ENCODE measurements at regions not wholly inside any gene's neighbourhood (a gene's known extent, or its start where the extent isn't known, plus 50 kb on each side); places are given as distances from the start of the nearest gene placed in this dataset.

GRCh38 chr2:479031-479430 is 191.1 kb upstream of the ALKAL2 start:
- no peaks in the 10 kb centered on the region for H3K79me2 ChIP-seq (ENCODE audit: insufficient read depth, low read length)
- H4K20me1 ChIP-seq (ENCODE audit: insufficient read depth, low read length) = no peaks in the 10 kb centered on the region
- H3K27me3 ChIP-seq (ENCODE audit: insufficient read depth, low read length, poor library complexity) = peaks cover 9% of the 10 kb centered on the region
- no peaks in the 10 kb centered on the region for H3K36me3 ChIP-seq (ENCODE audit: insufficient read depth, low read length)
- H3K4me3 ChIP-seq (ENCODE audit: low read depth in 1 of 2, low read length in 2 of 2) = no peak overlapping the region
- TF ChIP-seq EZH2 (IDR thresholded peaks at IDR 0.05; ENCODE audit: borderline replicate concordance, low read depth, low read length, severe bottlenecking) (no peak), CTCF (IDR thresholded peaks at IDR 0.05; ENCODE audit: borderline replicate concordance, extremely low read depth, low read length, poor library complexity, severe bottlenecking) (no peak)
- H2AFZ ChIP-seq (ENCODE audit: low read depth, low read length) = no peak overlapping the region
- H3K4me2 ChIP-seq (ENCODE audit: insufficient read depth, low read length) = no peak overlapping the region
- H3K4me1 ChIP-seq (ENCODE audit: insufficient read depth, low read length) = no peaks in the 10 kb centered on the region
- ATAC-seq (ENCODE audit: insufficient read depth, low read depth) (no peak), DNase-seq (no peak)
- no peak overlapping the region for H3K9ac ChIP-seq (ENCODE audit: low read depth, low read length)
- no peaks in the 10 kb centered on the region for H3K9me3 ChIP-seq (ENCODE audit: insufficient read depth, low read length, severe bottlenecking)
- H3K27ac ChIP-seq (ENCODE audit: low read length) = no peak overlapping the region

- Histone ChIP-seq H3K36me3 (ENCODE audit: insufficient read depth, low read length) (no peaks in the 10 kb centered on the region), H3K4me2 (ENCODE audit: insufficient read depth, low read length) (no peak overlapping the region), H3K4me1 (ENCODE audit: insufficient read depth, low read length) (no peaks in the 10 kb centered on the region), H3K27ac (ENCODE audit: low read length) (no peak overlapping the region), H3K79me2 (ENCODE audit: insufficient read depth, low read length) (no peaks in the 10 kb centered on the region), H4K20me1 (ENCODE audit: insufficient read depth, low read length) (no peaks in the 10 kb centered on the region), H3K4me3 (ENCODE audit: low read depth in 1 of 2, low read length in 2 of 2) (no peak overlapping the region), H3K27me3 (ENCODE audit: insufficient read depth, low read length, poor library complexity) (no peaks in the 10 kb centered on the region), H3K9me3 (ENCODE audit: insufficient read depth, low read length, severe bottlenecking) (no peaks in the 10 kb centered on the region), H3K9ac (ENCODE audit: low read depth, low read length) (no peak overlapping the region), H2AFZ (ENCODE audit: low read depth, low read length) (no peak overlapping the region)
- ATAC-seq (ENCODE audit: insufficient read depth, low read depth) (no peak), DNase-seq (no peak)
- no peak for TF ChIP-seq EZH2 (IDR thresholded peaks at IDR 0.05; ENCODE audit: borderline replicate concordance, low read depth, low read length, severe bottlenecking)
- TF ChIP-seq CTCF (IDR thresholded peaks at IDR 0.05; ENCODE audit: borderline replicate concordance, extremely low read depth, low read length, poor library complexity, severe bottlenecking) = no peak
Measured at GRCh38 chr2:471560-471959, 183.7 kb upstream of the ALKAL2 start.

GRCh38 chr2:469514-469913 is 181.6 kb upstream of the ALKAL2 start:
- no peak overlapping the region for H3K27ac ChIP-seq (ENCODE audit: low read length)
- ATAC-seq (ENCODE audit: insufficient read depth, low read depth) (no peak), DNase-seq (no peak)
- H3K9me3 ChIP-seq (ENCODE audit: insufficient read depth, low read length, severe bottlenecking) = no peaks in the 10 kb centered on the region
- H4K20me1 ChIP-seq (ENCODE audit: insufficient read depth, low read length) = no peaks in the 10 kb centered on the region
- no peak overlapping the region for H3K9ac ChIP-seq (ENCODE audit: low read depth, low read length)
- no peaks in the 10 kb centered on the region for H3K36me3 ChIP-seq (ENCODE audit: insufficient read depth, low read length)
- no peaks in the 10 kb centered on the region for H3K27me3 ChIP-seq (ENCODE audit: insufficient read depth, low read length, poor library complexity)
- H2AFZ ChIP-seq (ENCODE audit: low read depth, low read length) = no peak overlapping the region
- H3K4me2 ChIP-seq (ENCODE audit: insufficient read depth, low read length) = no peak overlapping the region
- H3K79me2 ChIP-seq (ENCODE audit: insufficient read depth, low read length) = no peaks in the 10 kb centered on the region
- TF ChIP-seq EZH2 (IDR thresholded peaks at IDR 0.05; ENCODE audit: borderline replicate concordance, low read depth, low read length, severe bottlenecking) (no peak), CTCF (IDR thresholded peaks at IDR 0.05; ENCODE audit: borderline replicate concordance, extremely low read depth, low read length, poor library complexity, severe bottlenecking) (no peak)
- no peaks in the 10 kb centered on the region for H3K4me1 ChIP-seq (ENCODE audit: insufficient read depth, low read length)
- no peak overlapping the region for H3K4me3 ChIP-seq (ENCODE audit: low read depth in 1 of 2, low read length in 2 of 2)
